ENCODE measurements at regions not wholly inside any gene's neighbourhood (a gene's known extent, or its start where the extent isn't known, plus 50 kb on each side); places are given as distances from the start of the nearest gene placed in this dataset.

- no peak for TF ChIP-seq CTCF (IDR thresholded peaks at IDR 0.05)
- TF ChIP-seq POLR2A (IDR thresholded peaks at IDR 0.05), result no peak
- no peak for TF ChIP-seq POLR2AphosphoS5 (IDR thresholded peaks at IDR 0.05)
- no peak for TF ChIP-seq EP300 (IDR thresholded peaks at IDR 0.05)
These were observed 171.0 kb downstream of the PAH start for GRCh38 chr12:102745971-102746600.

Measured in gastroesophageal sphincter (tissue), 3 donors.